IPS-NIHi7 (cell line): ENCODE measurements at regions not wholly inside any gene's neighbourhood (a gene's known extent, or its start where the extent isn't known, plus 50 kb on each side); places are given as distances from the start of the nearest gene placed in this dataset.

Experiments
- DNase-seq: peaks from one replicate; pipeline ENCODE4 v3.0.0; 2012; ENCODE audit warnings: mixed read lengths; ENCODE audit errors: extremely low spot score

DNA sequence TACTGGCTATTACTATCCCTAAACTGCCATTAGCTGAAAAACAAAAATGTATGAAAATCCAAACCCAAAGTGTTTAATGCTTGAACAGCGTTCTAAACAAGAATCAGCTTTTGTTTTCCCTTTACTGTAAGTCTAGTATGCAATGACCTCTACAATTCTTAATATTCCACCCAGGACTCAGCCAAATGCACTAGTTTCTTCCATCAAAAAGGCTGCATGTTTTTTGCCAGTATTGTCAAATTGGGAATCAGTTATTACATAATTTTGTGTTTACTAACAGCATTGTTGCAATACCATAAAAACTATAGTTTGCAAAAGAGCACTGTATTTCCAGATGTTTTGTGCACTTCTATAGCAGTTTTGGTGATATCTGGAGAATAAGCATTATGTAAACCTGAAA is 634.5 kb downstream of the LTN1 start:
- no peak for DNase-seq

DNA sequence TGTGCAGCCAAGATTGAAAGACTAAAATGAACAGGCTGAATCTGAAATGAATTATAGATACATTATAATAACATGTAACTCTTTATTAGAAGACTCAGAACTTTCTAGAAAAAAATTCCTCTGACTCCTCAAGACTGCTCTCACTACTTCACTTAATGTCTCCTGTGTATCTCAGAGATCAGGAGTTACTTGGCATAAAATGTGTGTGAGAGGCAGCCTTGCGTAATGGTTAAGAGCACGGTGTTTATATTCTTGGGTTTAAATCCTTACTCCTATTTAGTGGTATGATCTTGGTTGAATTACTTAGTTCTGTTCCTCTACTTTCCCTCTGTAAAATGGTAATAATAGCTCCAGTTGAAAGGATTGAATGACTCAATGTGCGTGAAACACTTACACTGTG is 634.9 kb downstream of the LTN1 start:
- no peak for DNase-seq

- no peak for DNase-seq
These were observed 636.3 kb downstream of the LTN1 start for GRCh38 chr21:28356422-28356821.

DNA sequence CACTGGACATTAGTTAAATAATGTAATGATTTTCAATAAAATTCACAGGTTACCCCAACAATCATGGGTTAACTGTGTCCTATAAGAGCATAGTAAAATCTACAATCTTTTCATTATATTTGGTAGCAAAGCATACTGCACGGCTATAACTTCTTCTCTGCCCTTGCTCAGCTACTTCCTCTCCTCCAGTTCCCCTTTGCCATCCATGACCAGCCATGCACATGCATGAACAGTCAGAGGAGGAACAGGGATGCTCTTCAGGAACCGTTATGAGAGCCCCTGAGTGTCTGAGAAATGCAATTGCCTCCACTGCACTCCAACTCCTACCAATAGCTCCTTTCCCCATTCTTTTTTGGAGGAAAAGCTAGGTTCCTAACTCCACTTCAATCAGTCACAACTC is 646.7 kb downstream of the LTN1 start:
- DNase-seq: no peak

DNA sequence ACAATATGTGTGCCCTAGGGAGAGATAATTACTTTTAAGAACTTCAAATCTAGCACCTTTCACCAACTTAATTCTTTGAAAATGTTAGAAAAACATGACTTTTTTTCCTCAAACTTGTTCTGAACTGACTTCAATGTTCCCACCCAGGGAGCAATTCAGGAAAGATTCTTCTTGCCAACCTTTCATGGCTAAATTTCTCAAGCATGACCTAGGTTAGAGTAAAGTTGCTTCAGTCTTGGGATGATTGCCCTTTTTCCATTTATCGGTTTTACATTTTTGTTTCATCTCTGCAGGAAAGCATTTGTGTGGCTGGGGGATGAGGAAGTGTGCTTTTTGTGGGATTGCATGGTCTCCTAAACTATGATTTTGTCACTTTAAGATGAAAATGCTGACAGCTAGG is 647.7 kb downstream of the LTN1 start:
- DNase-seq: no peak

- no peak for DNase-seq
These were observed 650.4 kb downstream of the LTN1 start for GRCh38 chr21:28342212-28342810.

DNA sequence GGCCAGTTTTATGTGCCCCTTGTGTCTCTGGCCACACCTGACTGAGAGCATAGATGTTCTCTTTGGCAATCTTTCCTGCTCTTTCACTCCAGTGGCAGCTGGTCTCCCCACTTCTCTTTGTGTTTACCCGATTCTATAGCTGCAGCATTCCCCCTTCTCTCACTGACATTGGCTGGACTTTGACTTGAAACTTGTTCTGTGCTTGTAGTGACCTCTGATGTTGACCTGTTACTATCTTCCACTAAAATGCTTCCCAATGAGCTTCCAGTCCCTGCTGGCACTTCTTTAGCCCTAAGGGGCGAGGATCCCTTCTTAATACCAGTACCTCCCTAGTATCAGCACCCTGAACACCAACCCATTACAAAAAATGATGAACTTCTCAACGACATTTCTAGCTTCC is 653.3 kb downstream of the LTN1 start:
- DNase-seq: no peak

DNA sequence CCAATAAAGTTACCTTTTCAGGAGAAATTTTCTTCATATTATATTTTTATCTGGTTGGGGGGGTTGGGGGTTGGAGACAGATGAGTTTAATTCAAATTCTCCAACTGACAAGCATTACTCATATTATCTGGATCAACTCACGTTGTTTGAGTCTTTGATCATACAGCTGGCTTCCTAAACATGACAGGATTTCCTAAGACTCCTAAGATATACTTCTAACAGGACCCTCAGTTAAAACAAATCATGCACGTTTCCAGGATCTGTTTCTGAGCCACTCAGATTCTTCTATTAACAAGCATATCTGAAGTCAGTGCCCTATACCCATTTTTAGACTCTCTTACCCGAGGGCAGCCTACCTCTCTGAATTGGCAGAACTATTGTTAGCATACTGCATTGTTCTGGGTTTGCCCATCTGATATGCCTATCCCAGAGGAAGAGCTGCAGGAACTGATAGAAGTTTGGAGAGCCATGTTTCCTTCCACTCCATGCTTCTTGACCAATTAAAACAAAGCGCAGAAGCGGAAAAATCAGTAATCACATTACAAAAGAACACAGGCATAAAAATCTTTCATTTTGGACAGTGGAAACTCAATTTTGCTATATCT is 653.9 kb downstream of the LTN1 start:
- no peak for DNase-seq

DNA sequence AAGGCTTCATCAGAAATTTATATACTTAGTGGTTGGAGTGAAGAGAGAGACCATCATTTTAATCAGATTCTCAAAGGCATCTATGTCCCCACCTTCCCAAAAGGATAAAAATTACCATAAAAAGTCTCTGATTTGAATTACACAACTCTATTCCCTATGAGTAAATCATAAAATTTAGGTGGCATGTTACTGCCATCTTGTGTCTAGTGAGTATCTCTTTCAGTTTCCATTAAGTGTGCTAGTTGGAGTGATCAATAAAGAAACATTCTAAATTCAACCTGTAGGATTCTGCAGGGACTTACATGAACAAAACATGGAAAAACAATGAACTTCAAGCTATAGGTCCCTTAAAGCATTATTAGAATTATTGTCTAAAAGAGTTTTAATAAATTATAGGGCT is 655.4 kb downstream of the LTN1 start:
- no peak for DNase-seq

DNA sequence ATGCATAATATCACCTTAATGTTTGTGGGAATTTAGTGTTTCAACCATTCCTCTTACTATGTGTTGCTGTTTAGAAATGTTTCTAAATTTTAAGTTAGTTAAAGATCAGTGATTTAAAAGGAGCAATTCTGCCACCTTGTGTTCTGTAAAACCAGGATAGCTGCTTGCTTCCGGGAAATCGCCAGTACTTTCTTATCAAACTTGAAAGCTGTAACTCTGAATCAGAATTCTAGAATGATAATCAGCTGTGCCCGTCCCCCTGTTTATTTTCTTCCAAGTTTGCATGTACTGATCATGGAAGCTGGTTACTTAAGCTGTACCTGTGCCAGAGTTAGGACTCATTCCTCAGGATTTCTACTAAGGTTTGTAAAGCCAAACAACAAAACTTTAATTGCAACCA is 656.4 kb downstream of the LTN1 start:
- DNase-seq: peak; percentile 26

GRCh38 chr21:28334407-28334806 is 658.3 kb downstream of the LTN1 start:
- no peak for DNase-seq

- DNase-seq: no peak
These were observed 659.0 kb downstream of the LTN1 start for GRCh38 chr21:28333578-28334075.

- no peak for DNase-seq
These were observed 659.9 kb downstream of the LTN1 start for GRCh38 chr21:28332796-28333195.

GRCh38 chr21:28325618-28326017 is 667.1 kb downstream of the LTN1 start:
- DNase-seq: peak; percentile 48

- no peak for DNase-seq
These were observed 668.0 kb downstream of the LTN1 start for GRCh38 chr21:28324690-28325089.

GRCh38 chr21:28317177-28317950 is 675.3 kb downstream of the LTN1 start:
- no peak for DNase-seq

DNA sequence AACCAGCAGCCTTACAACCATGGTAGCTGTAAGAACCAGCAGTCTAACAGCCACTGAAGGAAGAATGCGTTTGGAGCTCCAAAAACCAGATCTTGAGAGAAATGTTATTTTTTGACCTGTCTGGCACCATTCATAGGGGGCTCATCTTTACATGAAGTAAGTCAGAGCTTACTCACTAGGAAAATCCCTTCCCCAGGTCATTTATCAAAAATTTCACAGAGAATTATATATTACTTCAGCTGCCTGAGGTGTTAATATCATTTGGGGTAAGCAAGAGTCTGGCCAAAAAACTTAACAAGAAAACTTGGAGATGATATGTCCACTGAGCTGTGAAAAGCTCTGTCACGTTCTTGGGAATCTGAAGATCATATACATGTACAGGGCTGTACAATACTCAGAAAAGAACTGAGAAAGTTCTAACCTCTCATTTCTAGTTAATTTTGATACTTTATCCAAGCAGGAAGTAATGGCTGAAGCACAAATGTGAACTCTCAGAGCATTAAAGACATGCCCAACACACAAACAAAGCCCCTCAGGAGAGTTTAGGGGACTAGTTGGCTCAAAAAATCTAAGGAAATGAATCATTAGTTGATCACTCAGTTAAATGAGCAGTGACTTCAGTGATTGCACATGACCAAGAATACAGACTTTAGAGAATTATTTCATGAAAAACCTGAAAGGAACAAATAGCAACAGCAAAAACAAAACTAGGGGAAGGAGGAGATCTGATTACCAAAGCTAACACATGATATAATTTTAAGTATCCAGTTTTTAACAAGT is 681.1 kb downstream of the LTN1 start:
- no peak for DNase-seq

- DNase-seq: no peak
These were observed 682.0 kb downstream of the LTN1 start for GRCh38 chr21:28310711-28311110.

- no peak for DNase-seq
These were observed 682.4 kb downstream of the LTN1 start for GRCh38 chr21:28310171-28310685.

DNA sequence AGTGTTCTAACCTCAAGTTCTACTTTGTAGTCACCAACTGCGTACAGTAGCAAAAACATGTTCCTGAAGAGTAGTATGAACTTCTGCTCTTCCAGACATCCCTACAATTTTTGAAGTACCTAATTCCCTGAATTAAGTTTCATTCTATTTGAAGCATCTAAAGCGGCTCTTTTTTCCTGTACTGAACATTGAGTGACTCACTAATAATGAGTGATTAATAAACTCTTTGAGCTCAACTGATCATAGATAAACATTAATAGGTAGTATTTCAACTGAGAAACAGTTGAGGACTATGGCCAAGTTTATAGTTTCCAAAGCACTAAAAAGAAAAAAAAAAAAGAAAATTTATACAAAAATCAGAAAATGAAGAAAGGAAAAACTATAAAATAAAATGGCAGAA is 683.1 kb downstream of the LTN1 start:
- no peak for DNase-seq

DNA sequence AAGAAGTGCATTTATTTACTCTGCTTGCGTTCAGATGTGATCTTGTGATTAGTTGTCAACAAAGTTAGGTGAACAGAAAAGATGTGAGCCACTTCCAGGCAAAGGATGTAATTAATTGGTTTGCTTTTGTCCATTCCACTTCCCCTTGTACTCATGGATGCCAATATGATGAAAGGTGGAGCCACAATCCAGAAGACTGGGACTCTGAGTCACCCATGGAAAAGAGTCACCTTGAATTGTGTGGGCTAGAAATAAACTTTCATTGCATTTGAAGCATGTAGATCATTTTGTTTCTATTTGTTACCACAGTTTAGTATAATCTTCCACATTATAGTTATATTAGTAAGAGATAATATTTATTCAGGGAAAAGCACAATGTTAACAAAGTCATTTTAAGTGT is 684.2 kb downstream of the LTN1 start:
- no peak for DNase-seq

- DNase-seq: no peak
These were observed 692.7 kb downstream of the LTN1 start for GRCh38 chr21:28299946-28300345.
